Natural killer cell (primary cell): ENCODE measurements at regions not wholly inside any gene's neighbourhood (a gene's known extent, or its start where the extent isn't known, plus 50 kb on each side); places are given as distances from the start of the nearest gene placed in this dataset.

Experiments used
- ATAC-seq, 3 donors: fragments of 150-1000 bp in 2 of 3; fragments of 200-7000 bp in 1 of 3; cut with Tn5 transposase; 1 replicate in 1 of 3; 2 replicates in 2 of 3; pipeline ENCODE4 v1.10.0; 2021; ENCODE audit warnings: mild to moderate bottlenecking in 2 of 3, moderate library complexity in 2 of 3
- DNase-seq, 2 donors: peaks; one replicate each; pipeline versions ENCODE4 v3.0.0 to v3.0.0-alpha.2; 2013 to 2021; ENCODE audit warnings: mixed read lengths in 1 of 2
- H3K27ac ChIP-seq: one replicate; pipeline ENCODE4 v1.5.1; 2013; ENCODE audit warnings: mild to moderate bottlenecking, low read length
- H3K27me3 ChIP-seq: one replicate; pipeline ENCODE4 v1.6.1; 2013; ENCODE audit warnings: low read length; ENCODE audit not compliant: control insufficient read depth, insufficient read depth
- H3K36me3 ChIP-seq: one replicate; pipeline ENCODE4 v1.6.1; 2013; ENCODE audit warnings: low read length; ENCODE audit not compliant: control insufficient read depth, insufficient read depth
- H3K4me1 ChIP-seq: one replicate; pipeline ENCODE4 v1.6.1; 2013; ENCODE audit warnings: low read length; ENCODE audit not compliant: control insufficient read depth, insufficient read depth
- H3K4me3 ChIP-seq: one replicate; pipeline ENCODE4 v1.5.1; 2013; ENCODE audit warnings: low read length
- H3K9me3 ChIP-seq: one replicate; pipeline ENCODE4 v1.6.1; 2013; ENCODE audit warnings: low read length; ENCODE audit not compliant: control insufficient read depth, insufficient read depth
- H3K27ac Mint-ChIP-seq, 2 donors: one replicate each; pipeline ENCODE4 v1.8.0; 2022; ENCODE audit warnings: mild to moderate bottlenecking in 2 of 2, mixed read lengths in 2 of 2, moderate library complexity in 1 of 2
- H3K27me3 Mint-ChIP-seq, 2 donors: one replicate each; pipeline ENCODE4 v1.8.0; 2022; ENCODE audit warnings: low read depth in 2 of 2, mixed read lengths in 2 of 2
- H3K36me3 Mint-ChIP-seq: one replicate; pipeline ENCODE4 v1.8.0; 2022; ENCODE audit warnings: mixed read lengths
- H3K4me1 Mint-ChIP-seq, 2 donors: one replicate each; pipeline ENCODE4 v1.8.0; 2022; ENCODE audit warnings: mixed read lengths in 2 of 2
- H3K4me3 Mint-ChIP-seq: one replicate; pipeline ENCODE4 v1.8.0; 2022; ENCODE audit warnings: mild to moderate bottlenecking, moderate library complexity, mixed read lengths
- H3K9me3 Mint-ChIP-seq, 2 donors: one replicate each; pipeline ENCODE4 v1.8.0; 2022; ENCODE audit warnings: mixed read lengths in 2 of 2
- WGBS: methylation state at CpG from one replicate; pipeline ENCODE4 v1.1.7; 2013; ENCODE audit warnings: missing lambda C conversion rate; ENCODE audit not compliant: insufficient coverage; 5-methylcytosine and 5-hydroxymethylcytosine counted together
- intact Hi-C: fragments of 100-400 bp; cut with micrococcal nuclease; formaldehyde crosslinking; loops from one replicate; pipeline ENCODE4 v1.14.2; 2022
- TF ChIP-seq, protein P1 (sequence below): fragments of 200-600 bp; IDR thresholded peaks from one replicate; pipeline ENCODE4 v1.8.0; 2022; ENCODE audit warnings: antibody characterized with exemption

- H3K27ac Mint-ChIP-seq: no peak overlapping the region
- Histone ChIP-seq H3K9me3 (peaks cover 2% of the 10 kb centered on the region), H3K4me1 (no peaks in the 10 kb centered on the region), H3K27ac (no peak overlapping the region), H3K36me3 (no peaks in the 10 kb centered on the region), H3K4me3 (no peak overlapping the region), H3K27me3 (no peaks in the 10 kb centered on the region)
- H3K9me3 Mint-ChIP-seq: peaks cover 2 to 10% of the 10 kb centered on the region in 2 donors
- peaks cover 14% of the 10 kb centered on the region for H3K36me3 Mint-ChIP-seq
- H3K4me1 Mint-ChIP-seq: no peaks in the 10 kb centered on the region
- intact Hi-C loops: no loop called here
- no peak overlapping the region for H3K4me3 Mint-ChIP-seq
- ATAC-seq (no peak), DNase-seq (no peak)
- WGBS: no CpG with 5 or more reads among the region's 3 CpGs
- TF ChIP-seq, protein P1, sequence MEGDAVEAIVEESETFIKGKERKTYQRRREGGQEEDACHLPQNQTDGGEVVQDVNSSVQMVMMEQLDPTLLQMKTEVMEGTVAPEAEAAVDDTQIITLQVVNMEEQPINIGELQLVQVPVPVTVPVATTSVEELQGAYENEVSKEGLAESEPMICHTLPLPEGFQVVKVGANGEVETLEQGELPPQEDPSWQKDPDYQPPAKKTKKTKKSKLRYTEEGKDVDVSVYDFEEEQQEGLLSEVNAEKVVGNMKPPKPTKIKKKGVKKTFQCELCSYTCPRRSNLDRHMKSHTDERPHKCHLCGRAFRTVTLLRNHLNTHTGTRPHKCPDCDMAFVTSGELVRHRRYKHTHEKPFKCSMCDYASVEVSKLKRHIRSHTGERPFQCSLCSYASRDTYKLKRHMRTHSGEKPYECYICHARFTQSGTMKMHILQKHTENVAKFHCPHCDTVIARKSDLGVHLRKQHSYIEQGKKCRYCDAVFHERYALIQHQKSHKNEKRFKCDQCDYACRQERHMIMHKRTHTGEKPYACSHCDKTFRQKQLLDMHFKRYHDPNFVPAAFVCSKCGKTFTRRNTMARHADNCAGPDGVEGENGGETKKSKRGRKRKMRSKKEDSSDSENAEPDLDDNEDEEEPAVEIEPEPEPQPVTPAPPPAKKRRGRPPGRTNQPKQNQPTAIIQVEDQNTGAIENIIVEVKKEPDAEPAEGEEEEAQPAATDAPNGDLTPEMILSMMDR: no peak
- H3K27me3 Mint-ChIP-seq: peaks cover 11 to 32% of the 10 kb centered on the region in 2 donors
Measured at GRCh38 chr2:126543081-126543480, 112.9 kb upstream of the GYPC start.

DNA sequence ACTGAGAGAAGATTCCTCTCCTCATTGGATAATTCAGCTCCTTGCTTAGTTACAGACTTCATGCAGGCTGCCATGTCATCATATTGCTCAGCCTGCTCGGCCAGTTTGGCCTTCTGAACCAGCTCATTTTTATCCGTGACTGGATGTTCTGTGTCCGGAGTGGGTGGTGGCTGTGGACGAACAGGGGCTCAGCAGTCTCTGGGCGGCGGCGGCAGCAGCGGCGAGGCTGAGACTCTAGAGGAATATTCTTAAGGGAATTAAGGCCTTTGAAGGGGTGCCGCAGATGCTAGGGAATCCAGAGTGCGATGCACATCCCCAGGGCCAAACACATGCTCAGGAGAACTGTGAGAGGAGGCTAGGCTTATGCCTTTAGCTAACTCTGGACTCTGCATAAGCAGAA, 97.9 kb upstream of the GYPC start:
- no peak overlapping the region for H3K27ac Mint-ChIP-seq
- TF ChIP-seq, protein P1: no peak

DNA sequence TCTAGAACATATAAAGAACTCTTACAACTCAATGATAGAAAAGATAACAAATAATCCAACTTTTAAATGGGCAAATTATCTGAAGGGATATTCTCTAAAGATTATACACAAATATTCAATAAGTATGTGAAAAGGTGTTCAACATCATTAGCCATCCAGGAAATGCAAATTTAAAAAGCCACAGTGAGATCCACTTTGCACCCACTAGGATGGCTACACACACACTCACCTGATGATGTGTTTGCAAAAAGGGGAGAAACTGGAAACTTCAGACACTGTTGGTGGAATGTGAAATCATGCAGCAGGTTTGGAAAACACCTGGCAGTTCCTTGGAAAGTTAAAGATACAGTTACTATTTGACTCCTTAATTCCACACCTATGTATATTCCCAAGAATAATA, 87.2 kb upstream of the GYPC start:
- Histone ChIP-seq H3K4me1 (no peaks in the 10 kb centered on the region), H3K9me3 (no peaks in the 10 kb centered on the region), H3K4me3 (no peak overlapping the region), H3K27ac (no peak overlapping the region), H3K36me3 (no peaks in the 10 kb centered on the region), H3K27me3 (no peaks in the 10 kb centered on the region)
- TF ChIP-seq, protein P1: no peak
- no peaks in the 10 kb centered on the region for H3K4me1 Mint-ChIP-seq
- DNase-seq (no peak), ATAC-seq (no peak)
- intact Hi-C loops: no loop called here
- H3K27ac Mint-ChIP-seq: no peak overlapping the region
- H3K27me3 Mint-ChIP-seq: peaks cover 8 to 14% of the 10 kb centered on the region in 2 donors
- no peaks in the 10 kb centered on the region for H3K36me3 Mint-ChIP-seq
- no peak overlapping the region for H3K4me3 Mint-ChIP-seq
- H3K9me3 Mint-ChIP-seq: no peaks in the 10 kb centered on the region

More for the DNA sequence above, 97.9 kb upstream of the GYPC start:
- Mint-ChIP-seq H3K27me3 (peaks cover 19 to 26% of the 10 kb centered on the region in 2 donors), H3K4me3 (no peak overlapping the region), H3K36me3 (no peaks in the 10 kb centered on the region), H3K4me1 (no peaks in the 10 kb centered on the region), H3K9me3 (no peaks in the 10 kb centered on the region)
- 91% methylated on average over 11 of the region's 11 CpGs for WGBS
- ATAC-seq: no peak
- H3K27ac ChIP-seq: no peak overlapping the region
- H3K27me3 ChIP-seq: no peaks in the 10 kb centered on the region
- intact Hi-C loops: no loop called here
- no peaks in the 10 kb centered on the region for H3K4me1 ChIP-seq
- H3K36me3 ChIP-seq: no peaks in the 10 kb centered on the region
- no peak for DNase-seq
- H3K9me3 ChIP-seq: no peaks in the 10 kb centered on the region
- H3K4me3 ChIP-seq: no peak overlapping the region

- DNase-seq (no peak), ATAC-seq (no peak)
- Mint-ChIP-seq H3K9me3 (no peaks in the 10 kb centered on the region), H3K4me1 (no peaks in the 10 kb centered on the region), H3K27ac (no peak overlapping the region), H3K4me3 (no peak overlapping the region), H3K36me3 (no peaks in the 10 kb centered on the region), H3K27me3 (peaks cover 8 to 14% of the 10 kb centered on the region in 2 donors)
- no peaks in the 10 kb centered on the region for H3K27me3 ChIP-seq
- TF ChIP-seq, protein P1: no peak
- no peaks in the 10 kb centered on the region for H3K9me3 ChIP-seq
- no peak overlapping the region for H3K27ac ChIP-seq
- WGBS: 84% methylated on average over 3 of the region's 3 CpGs
- intact Hi-C loops: no loop called here
- no peaks in the 10 kb centered on the region for H3K4me1 ChIP-seq
- no peaks in the 10 kb centered on the region for H3K36me3 ChIP-seq
- no peak overlapping the region for H3K4me3 ChIP-seq
Measured at GRCh38 chr2:126571403-126571802, 84.6 kb upstream of the GYPC start.
